H7 (cell line): ENCODE measurements at regions not wholly inside any gene's neighbourhood (a gene's known extent, or its start where the extent isn't known, plus 50 kb on each side); places are given as distances from the start of the nearest gene placed in this dataset.

Source experiments
- DNase-seq: peaks from one replicate; pipeline ENCODE4 v3.0.0; 2012
- H3K27me3 ChIP-seq: 2 replicates; pipeline ENCODE4 v1.6.0; 2011; ENCODE audit warnings: mild to moderate bottlenecking, low read length; ENCODE audit not compliant: control insufficient read depth, insufficient read depth
- H3K36me3 ChIP-seq: replicated peaks from 2 replicates; pipeline ENCODE4 v1.5.1; 2011; ENCODE audit warnings: low read length; ENCODE audit not compliant: control insufficient read depth, insufficient read depth
- H3K4me3 ChIP-seq: 2 replicates; pipeline ENCODE4 v1.5.1; 2011; ENCODE audit warnings: low read depth, mild to moderate bottlenecking, control low read depth, low read length, moderate library complexity; ENCODE audit not compliant: insufficient read depth

- no peaks in the 10 kb centered on the region for H3K36me3 ChIP-seq
- no peak overlapping the region for H3K4me3 ChIP-seq
These were observed 97.1 kb upstream of the COG2 start for GRCh38 chr1:230545181-230545580.

GRCh38 chr1:230544758-230545157 is 97.5 kb upstream of the COG2 start:
- no peak for DNase-seq

More at GRCh38 chr1:230545181-230545580, 97.1 kb upstream of the COG2 start:
- no peaks in the 10 kb centered on the region for H3K27me3 ChIP-seq
- no peak for DNase-seq

GRCh38 chr1:230543085-230543484 is 99.2 kb upstream of the COG2 start:
- H3K4me3 ChIP-seq = no peak overlapping the region
- no peaks in the 10 kb centered on the region for H3K27me3 ChIP-seq
- no peaks in the 10 kb centered on the region for H3K36me3 ChIP-seq
- no peak for DNase-seq

More at GRCh38 chr1:230544758-230545157, 97.5 kb upstream of the COG2 start:
- Histone ChIP-seq H3K27me3 (no peaks in the 10 kb centered on the region), H3K36me3 (no peaks in the 10 kb centered on the region), H3K4me3 (no peak overlapping the region)

GRCh38 chr1:230542681-230543080 is 99.6 kb upstream of the COG2 start:
- Histone ChIP-seq H3K36me3 (no peaks in the 10 kb centered on the region), H3K27me3 (no peaks in the 10 kb centered on the region), H3K4me3 (no peak overlapping the region)
- no peak for DNase-seq

- Histone ChIP-seq H3K4me3 (no peak overlapping the region), H3K27me3 (no peaks in the 10 kb centered on the region), H3K36me3 (no peaks in the 10 kb centered on the region)
- DNase-seq = no peak
These were observed 100.2 kb upstream of the COG2 start for GRCh38 chr1:230542054-230542453.

GRCh38 chr1:230541306-230541705 is 101.0 kb upstream of the COG2 start:
- H3K27me3 ChIP-seq = no peaks in the 10 kb centered on the region
- H3K36me3 ChIP-seq = no peaks in the 10 kb centered on the region
- H3K4me3 ChIP-seq = no peak overlapping the region
- DNase-seq = no peak

GRCh38 chr1:230540421-230541155 is 101.7 kb upstream of the COG2 start:
- Histone ChIP-seq H3K27me3 (no peaks in the 10 kb centered on the region), H3K4me3 (no peak overlapping the region), H3K36me3 (no peaks in the 10 kb centered on the region)
- DNase-seq = no peak

- no peaks in the 10 kb centered on the region for H3K36me3 ChIP-seq
- no peak overlapping the region for H3K4me3 ChIP-seq
- peak; percentile 82 for DNase-seq
- H3K27me3 ChIP-seq = no peaks in the 10 kb centered on the region
These were observed 104.8 kb upstream of the COG2 start for GRCh38 chr1:230537456-230537855.

GRCh38 chr1:230536641-230537155 is 105.6 kb upstream of the COG2 start:
- Histone ChIP-seq H3K4me3 (no peak overlapping the region), H3K27me3 (no peaks in the 10 kb centered on the region), H3K36me3 (no peaks in the 10 kb centered on the region)
- DNase-seq = no peak

- Histone ChIP-seq H3K27me3 (no peaks in the 10 kb centered on the region), H3K4me3 (no peak overlapping the region), H3K36me3 (no peaks in the 10 kb centered on the region)
- no peak for DNase-seq
These were observed 108.1 kb upstream of the COG2 start for GRCh38 chr1:230534224-230534623.

- Histone ChIP-seq H3K27me3 (no peaks in the 10 kb centered on the region), H3K4me3 (no peak overlapping the region), H3K36me3 (no peaks in the 10 kb centered on the region)
- DNase-seq = no peak
These were observed 105.0 kb upstream of the PGBD5 start for GRCh38 chr1:230531103-230531502.

GRCh38 chr1:230519246-230519645 is 93.1 kb upstream of the PGBD5 start:
- H3K27me3 ChIP-seq = peaks cover 2% of the 10 kb centered on the region; the same call in 1 of the 2 replicates
- no peak for DNase-seq
- no peak overlapping the region for H3K4me3 ChIP-seq
- no peaks in the 10 kb centered on the region for H3K36me3 ChIP-seq

GRCh38 chr1:230518511-230518910 is 92.4 kb upstream of the PGBD5 start:
- peak; percentile 27 for DNase-seq
- H3K4me3 ChIP-seq = no peak overlapping the region
- H3K36me3 ChIP-seq = no peaks in the 10 kb centered on the region
- H3K27me3 ChIP-seq = peaks cover 2% of the 10 kb centered on the region; the same call in 1 of the 2 replicates

- Histone ChIP-seq H3K4me3 (no peak overlapping the region), H3K36me3 (no peaks in the 10 kb centered on the region), H3K27me3 (peaks cover 2% of the 10 kb centered on the region; the same call in 1 of the 2 replicates)
- no peak for DNase-seq
These were observed 91.7 kb upstream of the PGBD5 start for GRCh38 chr1:230517786-230518185.

GRCh38 chr1:230517326-230517725 is 91.2 kb upstream of the PGBD5 start:
- Histone ChIP-seq H3K36me3 (no peaks in the 10 kb centered on the region), H3K4me3 (no peak overlapping the region), H3K27me3 (peaks cover 2% of the 10 kb centered on the region; the same call in 1 of the 2 replicates)
- DNase-seq = no peak
